NAMALWA (cell line): ENCODE measurements at regions not wholly inside any gene's neighbourhood (a gene's known extent, or its start where the extent isn't known, plus 50 kb on each side); places are given as distances from the start of the nearest gene placed in this dataset.

ENCODE experiments used
- DNase-seq: peaks from one replicate; pipeline ENCODE4 v3.0.0-alpha.2; 2015; ENCODE audit warnings: low spot score

GRCh38 chr13:65034266-65034665 is 2195.9 kb downstream of the PCDH9 start:
- DNase-seq: no peak

DNA sequence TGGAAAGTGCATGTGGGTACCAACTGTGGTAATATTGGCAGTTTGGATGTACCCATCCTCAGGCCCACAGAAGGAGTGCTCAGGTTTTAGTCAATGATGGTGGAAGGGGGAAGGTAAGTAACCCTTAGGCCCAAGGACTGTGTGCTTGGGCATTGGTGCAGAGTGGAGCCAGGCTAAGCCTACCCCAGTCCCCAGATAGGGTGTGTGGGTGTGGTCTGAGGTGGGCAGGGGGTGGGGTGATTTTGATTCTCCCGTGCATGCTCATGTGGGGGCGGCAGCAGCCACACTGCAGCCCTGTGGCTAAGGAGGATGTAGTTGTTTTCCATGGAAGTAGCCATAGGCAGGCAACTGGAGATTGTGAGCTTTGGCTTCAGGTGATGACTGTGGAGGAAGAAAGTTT is 2197.3 kb downstream of the PCDH9 start:
- no peak for DNase-seq

- no peak for DNase-seq
Measured at GRCh38 chr13:65028101-65028500, 2202.0 kb downstream of the PCDH9 start.

- no peak for DNase-seq
Measured at GRCh38 chr13:65026505-65026904, 2203.6 kb downstream of the PCDH9 start.

DNA sequence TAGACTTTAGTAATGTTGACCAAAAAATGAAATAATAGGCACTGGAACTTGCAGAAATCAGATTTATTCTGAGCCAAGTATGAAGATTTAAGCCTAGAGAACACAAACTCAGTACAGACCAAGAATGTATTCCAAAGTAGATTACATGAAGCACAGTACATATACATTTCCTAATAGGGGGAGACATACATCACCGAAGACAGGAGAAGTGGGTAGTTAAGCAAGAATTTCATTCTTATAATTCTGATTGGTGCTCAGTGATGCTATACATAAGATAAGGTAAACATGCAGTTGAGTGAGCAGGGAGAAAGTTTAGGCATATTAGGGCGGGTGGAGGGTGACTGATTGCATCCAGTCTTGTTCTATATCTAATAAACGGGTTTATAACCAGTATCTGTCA is 2218.8 kb downstream of the PCDH9 start:
- DNase-seq: no peak

DNA sequence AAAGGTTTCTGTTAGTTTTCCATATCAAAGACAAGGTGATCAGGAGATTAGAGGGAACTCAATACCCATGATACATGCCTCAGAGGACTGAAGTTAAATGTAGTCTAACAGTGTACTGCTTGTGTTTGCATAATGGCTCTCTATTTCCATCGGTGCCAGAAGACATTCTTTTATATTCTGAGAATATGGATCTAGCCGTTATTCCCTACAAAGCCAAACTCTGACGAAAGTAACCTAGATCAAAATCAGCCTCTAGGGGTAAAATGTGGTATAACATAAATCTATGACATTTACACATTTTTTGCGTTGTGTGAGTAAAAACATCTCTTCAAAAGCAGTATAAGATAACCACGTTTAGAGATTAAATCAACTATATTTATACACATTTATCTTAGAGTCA is 2232.7 kb downstream of the PCDH9 start:
- DNase-seq: no peak

GRCh38 chr13:64993514-64994164 is 2236.5 kb downstream of the PCDH9 start:
- peak; percentile 78 for DNase-seq

DNA sequence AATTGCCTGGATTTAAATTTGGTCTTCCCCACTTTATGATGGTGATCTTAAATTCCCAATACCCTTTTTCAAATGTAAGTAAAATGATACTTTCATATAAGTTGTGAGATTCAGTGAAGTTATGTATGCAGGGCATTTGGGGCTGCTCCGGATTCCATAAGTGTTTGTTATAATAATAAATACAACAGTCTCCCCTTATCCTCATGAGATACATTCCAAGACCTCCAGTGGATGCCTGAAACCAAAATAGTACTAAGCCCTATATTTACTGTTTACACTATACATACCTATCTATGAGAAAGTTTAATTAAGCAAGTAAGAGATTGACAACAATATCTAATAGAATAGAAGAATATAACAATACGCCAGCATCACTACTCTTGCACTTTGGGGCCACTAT is 2237.8 kb downstream of the PCDH9 start:
- no peak for DNase-seq

DNA sequence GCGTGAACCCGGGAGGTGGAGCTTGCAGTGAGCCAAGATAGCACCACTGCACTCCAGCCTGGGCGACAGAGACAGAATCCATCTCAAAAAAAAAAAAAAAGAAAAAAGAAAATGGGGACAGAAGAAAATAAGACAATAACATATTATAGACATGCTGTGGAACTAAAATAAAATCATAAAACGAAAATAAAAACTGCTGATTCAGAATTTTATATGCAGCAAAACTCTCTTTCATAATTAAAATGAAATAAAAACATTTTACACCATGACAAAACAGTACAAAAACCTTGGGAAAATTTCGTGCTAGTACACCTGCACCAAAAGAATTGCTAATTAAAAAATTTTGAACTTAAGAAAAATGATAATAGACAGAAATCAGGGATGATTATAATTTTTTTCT is 2245.1 kb downstream of the PCDH9 start:
- DNase-seq: no peak

- no peak for DNase-seq
Measured at GRCh38 chr13:64962404-64962803, 2267.7 kb downstream of the PCDH9 start.

- no peak for DNase-seq
Measured at GRCh38 chr13:64959276-64959675, 2270.9 kb downstream of the PCDH9 start.

DNA sequence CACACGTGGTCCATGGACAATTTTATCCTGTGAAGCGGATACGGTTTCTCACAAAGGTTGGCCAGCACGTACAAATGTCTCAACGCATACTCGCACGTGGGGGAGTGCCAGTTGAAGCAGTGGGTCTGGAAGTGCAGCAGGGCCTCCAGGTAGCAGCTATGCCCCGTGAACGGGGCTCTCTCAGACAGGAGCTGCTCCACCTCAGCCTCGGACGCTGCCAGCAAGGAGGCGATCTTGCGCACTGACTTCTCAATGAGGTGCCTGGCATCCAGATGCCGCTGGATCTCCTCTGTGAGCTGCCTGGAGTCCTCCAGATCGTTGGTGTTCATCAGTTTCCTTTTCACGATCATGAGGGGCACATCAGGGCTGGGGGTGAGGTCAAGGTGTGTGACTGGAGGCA is 2272.0 kb downstream of the PCDH9 start:
- no peak for DNase-seq

DNA sequence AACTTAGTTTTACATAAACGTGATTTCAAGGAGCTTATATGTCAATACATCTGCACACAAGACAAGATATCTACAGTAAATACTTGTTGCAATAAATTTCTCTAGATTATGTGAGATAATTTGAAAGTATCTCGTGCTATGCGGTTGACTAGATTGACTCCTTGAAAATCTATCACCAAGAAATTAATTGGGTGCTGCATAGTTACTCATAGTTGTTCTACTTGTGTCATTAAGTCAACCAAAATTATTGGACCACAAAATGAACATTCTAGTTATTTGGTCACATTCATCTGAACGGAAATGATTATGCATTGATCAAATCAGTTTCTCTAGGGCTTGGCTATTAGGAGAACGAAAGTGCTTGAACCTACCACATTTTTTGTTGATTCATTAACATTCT is 2291.5 kb downstream of the PCDH9 start:
- DNase-seq: no peak

DNA sequence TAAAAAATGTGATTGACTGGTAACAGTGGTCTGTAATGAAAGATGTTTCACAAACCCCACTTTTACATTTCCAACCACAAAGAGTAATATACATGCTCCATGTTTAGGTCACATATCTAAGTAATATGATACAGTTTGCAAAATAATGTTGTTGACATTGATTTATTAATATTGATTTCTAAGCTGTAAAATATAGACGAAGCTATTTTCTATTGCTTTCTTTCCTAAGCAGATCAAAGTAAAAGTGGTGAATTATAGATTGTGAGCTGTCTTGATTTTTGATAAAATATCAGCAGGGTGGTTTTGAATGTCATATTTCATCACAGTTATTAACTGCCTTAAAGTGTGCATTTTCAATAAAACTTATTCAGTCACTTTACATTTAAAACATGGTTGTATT is 2292.8 kb downstream of the PCDH9 start:
- no peak for DNase-seq

DNA sequence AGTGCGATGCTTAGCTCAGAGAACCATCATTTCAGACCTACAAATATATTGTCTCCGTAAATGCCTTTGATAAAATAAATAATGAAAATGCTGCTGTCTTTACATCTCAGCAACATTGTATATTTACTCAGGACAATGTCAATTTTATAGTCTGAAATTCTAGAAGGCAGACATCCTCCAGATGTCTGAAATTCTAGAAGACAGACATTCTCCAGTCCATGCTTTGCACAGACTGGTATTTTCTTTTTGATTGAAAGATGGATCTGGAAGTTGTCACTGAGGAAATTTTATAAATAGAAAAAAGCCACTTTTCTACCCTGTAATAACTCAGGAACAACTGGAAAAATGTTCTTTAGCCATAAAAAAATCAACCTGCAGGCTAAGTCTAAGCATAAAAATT is 2293.3 kb downstream of the PCDH9 start:
- no peak for DNase-seq

GRCh38 chr13:64935441-64935840 is 2294.7 kb downstream of the PCDH9 start:
- DNase-seq: no peak

DNA sequence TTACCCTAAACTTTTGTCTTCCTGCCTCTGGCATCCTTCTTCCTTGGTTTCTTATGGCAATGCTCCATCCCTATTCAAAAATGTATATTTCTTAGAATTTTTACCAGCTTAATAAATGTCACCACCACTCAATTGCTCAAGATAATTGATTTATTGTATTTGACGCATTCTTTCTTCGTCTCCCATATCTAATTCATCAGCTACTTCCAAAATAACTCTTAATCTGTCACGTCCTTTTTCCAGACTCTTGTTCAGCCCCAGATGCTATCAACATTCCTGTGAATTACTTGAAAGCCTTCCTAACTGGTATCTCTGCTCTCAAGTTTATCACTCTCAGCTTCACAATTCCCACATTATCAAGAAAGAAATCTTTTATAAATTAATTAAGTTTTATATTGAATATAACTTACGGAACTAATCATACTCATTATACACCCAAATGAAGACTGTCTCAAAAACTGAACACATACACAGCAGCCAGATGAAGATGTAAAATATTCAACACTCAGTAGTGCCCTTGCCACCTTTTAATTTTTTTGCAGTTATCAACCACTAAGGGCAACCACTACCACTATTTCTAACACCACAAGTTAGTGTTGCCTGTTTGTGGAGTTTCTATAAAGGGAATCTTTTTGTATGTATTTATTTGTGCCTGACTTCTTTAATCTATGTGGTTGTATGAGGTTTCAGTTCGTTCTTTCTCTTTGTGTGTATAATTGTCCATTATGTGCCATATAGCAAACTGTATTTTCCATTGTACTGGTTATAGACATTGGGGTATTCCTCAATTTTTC is 2295.4 kb downstream of the PCDH9 start:
- no peak for DNase-seq

GRCh38 chr13:64930636-64931035 is 2299.5 kb downstream of the PCDH9 start:
- no peak for DNase-seq

DNA sequence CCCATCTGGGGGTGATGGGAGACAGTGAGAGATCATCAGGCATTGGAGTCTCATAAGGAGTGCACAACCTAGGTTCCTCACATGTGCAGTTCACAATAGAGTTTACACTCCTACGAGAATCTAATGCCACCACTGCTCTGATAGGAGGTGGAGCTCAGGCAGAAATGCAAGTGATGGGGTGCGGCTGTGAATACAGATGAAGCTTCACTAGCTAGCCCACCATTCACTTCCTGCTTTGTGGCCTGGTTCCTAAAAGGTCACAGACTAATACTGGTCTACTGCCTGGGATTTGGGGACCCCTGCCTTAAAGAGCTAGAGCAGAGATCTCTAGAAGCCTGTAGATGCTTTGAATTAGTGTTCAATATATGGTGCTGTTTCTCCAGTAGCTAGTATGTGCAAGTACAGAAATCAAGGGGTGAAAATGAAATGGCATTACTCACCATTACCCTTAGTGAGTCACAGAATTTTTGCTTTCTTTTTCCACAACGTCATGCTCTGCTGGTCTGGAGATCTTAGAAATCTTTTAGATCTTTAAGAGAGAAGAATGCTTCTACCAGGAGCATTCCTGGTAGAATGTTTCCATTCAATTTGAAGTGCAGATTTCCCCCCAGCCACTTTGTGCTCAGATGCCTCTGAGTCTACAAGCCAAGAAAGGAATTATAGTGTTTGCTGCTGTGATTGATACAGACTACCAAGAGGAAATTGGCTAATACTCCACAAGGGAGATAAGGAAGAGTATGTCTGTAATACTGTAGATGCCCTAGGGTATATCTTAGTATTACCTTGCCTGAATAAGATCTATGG is 2301.2 kb downstream of the PCDH9 start:
- peak; percentile 11 for DNase-seq

DNA sequence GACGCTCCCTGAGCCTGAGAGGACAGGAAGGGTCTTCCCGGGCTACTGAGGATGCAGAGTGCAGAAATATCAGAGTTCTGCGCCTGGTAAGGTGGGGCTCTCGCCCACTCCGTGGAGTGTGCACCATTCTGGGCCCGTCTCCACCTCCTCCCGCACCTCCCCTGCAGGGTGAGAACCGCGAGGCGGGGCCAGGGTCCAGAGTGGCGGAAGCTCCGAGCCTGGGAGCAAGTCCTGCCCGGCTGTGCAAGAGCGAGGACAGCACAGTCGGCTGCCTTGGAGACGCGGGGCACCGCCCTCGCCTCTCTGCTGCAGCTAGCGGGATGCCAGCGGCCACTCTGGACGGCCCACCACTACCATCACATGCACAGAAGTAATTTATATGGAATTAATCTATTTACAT is 2304.4 kb downstream of the PCDH9 start:
- no peak for DNase-seq

GRCh38 chr13:64925284-64925683 is 2304.9 kb downstream of the PCDH9 start:
- no peak for DNase-seq

- DNase-seq: no peak
Measured at GRCh38 chr13:64924401-64924800, 2305.7 kb downstream of the PCDH9 start.

GRCh38 chr13:64917566-64917965 is 2312.6 kb downstream of the PCDH9 start:
- DNase-seq: no peak
